OCI-LY1 (cell line): ENCODE measurements at regions not wholly inside any gene's neighbourhood (a gene's known extent, or its start where the extent isn't known, plus 50 kb on each side); places are given as distances from the start of the nearest gene placed in this dataset.

Experiments used
- H2AFZ ChIP-seq: fragments of 200-600 bp; sonication (generic), shearing (Covaris generic); 2 replicates; pipeline ENCODE4 v1.6.0; 2014; ENCODE audit warnings: antibody characterized with exemption, mild to moderate bottlenecking, low read length
- H3F3A ChIP-seq: fragments of 200-600 bp; sonication (generic), shearing (Covaris generic); 2 replicates; pipeline ENCODE4 v1.6.0; 2014; ENCODE audit warnings: mild to moderate bottlenecking, antibody characterized with exemption, low read length, moderate library complexity; ENCODE audit not compliant: insufficient read depth
- H3K27ac ChIP-seq: fragments of 200-600 bp; sonication (generic); 2 replicates; pipeline ENCODE4 v1.5.1; 2014; ENCODE audit warnings: low read length, mixed run types, mild to moderate bottlenecking, low read depth; ENCODE audit not compliant: poor library complexity, severe bottlenecking
- H3K27me3 ChIP-seq: fragments of 200-600 bp; sonication (generic); 2 replicates; pipeline ENCODE4 v1.6.0; 2014; ENCODE audit warnings: antibody characterized with exemption, mild to moderate bottlenecking, low read length, moderate library complexity; ENCODE audit not compliant: insufficient read depth
- H3K36me3 ChIP-seq: fragments of 200-600 bp; sonication (generic); 2 replicates; pipeline ENCODE4 v1.6.1; 2014; ENCODE audit warnings: mild to moderate bottlenecking, antibody characterized with exemption, low read length, moderate library complexity, mixed read lengths; ENCODE audit not compliant: insufficient read depth
- H3K4me1 ChIP-seq: fragments of 200-600 bp; sonication (generic); 2 replicates; pipeline ENCODE4 v1.5.1; 2014; ENCODE audit warnings: mild to moderate bottlenecking, low read length, moderate library complexity; ENCODE audit not compliant: insufficient read depth, severe bottlenecking
- H3K4me2 ChIP-seq: fragments of 200-600 bp; sonication (generic), shearing (Covaris generic); 2 replicates; pipeline ENCODE4 v1.6.1; 2014; ENCODE audit warnings: low read length
- H3K4me3 ChIP-seq: fragments of 200-600 bp; sonication (generic); 2 replicates; pipeline ENCODE4 v1.5.1; 2014; ENCODE audit warnings: low read length, low read depth, mild to moderate bottlenecking, mixed read lengths; ENCODE audit not compliant: poor library complexity, severe bottlenecking
- H3K79me2 ChIP-seq: fragments of 200-600 bp; shearing (Covaris generic); 2 replicates; pipeline ENCODE4 v1.6.1; 2016; ENCODE audit warnings: mixed run types, low read length, mixed read lengths; ENCODE audit not compliant: insufficient read depth
- H3K9ac ChIP-seq: fragments of 200-600 bp; sonication (generic), shearing (Covaris generic); 2 replicates; pipeline ENCODE4 v1.6.1; 2014; ENCODE audit warnings: mild to moderate bottlenecking, low read length, mixed read lengths
- H3K9me2 ChIP-seq: fragments of 200-600 bp; sonication (generic), shearing (Covaris generic); 2 replicates; pipeline ENCODE4 v1.6.1; 2014; ENCODE audit warnings: low read depth, mild to moderate bottlenecking, low read length, mixed read lengths
- H3K9me3 ChIP-seq: fragments of 200-600 bp; shearing (Covaris generic); 2 replicates; pipeline ENCODE4 v1.6.1; 2014; ENCODE audit warnings: low read length, mixed read lengths
- H4K20me1 ChIP-seq: fragments of 200-600 bp; sonication (generic), shearing (Covaris generic); 2 replicates; pipeline ENCODE4 v1.6.0; 2016; ENCODE audit warnings: mild to moderate bottlenecking, low read length; ENCODE audit not compliant: insufficient read depth
- CTCF ChIP-seq: fragments of 200-600 bp; sonication (generic), shearing (Covaris generic); IDR thresholded peaks from 2 replicates; pipeline ENCODE4 v1.5.1; 2017; ENCODE audit warnings: mild to moderate bottlenecking, antibody characterized with exemption, low read length, moderate library complexity, mixed read lengths
- EZH2 ChIP-seq: fragments of 200-600 bp; sonication (generic), shearing (Covaris generic); IDR thresholded peaks from 2 replicates; pipeline ENCODE4 v1.8.0; 2017; ENCODE audit warnings: borderline replicate concordance, mixed run types, mild to moderate bottlenecking, antibody characterized with exemption, low read length, moderate library complexity, mixed read lengths

GRCh38 chr4:181517491-181517890 is 725.7 kb upstream of the TENM3 start:
- no peaks in the 10 kb centered on the region for H3K27me3 ChIP-seq
- H3F3A ChIP-seq, result no peaks in the 10 kb centered on the region
- TF ChIP-seq CTCF, result no peak
- TF ChIP-seq EZH2, result no peak
- H3K4me1 ChIP-seq, result no peaks in the 10 kb centered on the region
- H3K9me2 ChIP-seq, result no peaks in the 10 kb centered on the region
- no peak overlapping the region for H3K27ac ChIP-seq
- H2AFZ ChIP-seq, result no peak overlapping the region
- H3K79me2 ChIP-seq, result no peaks in the 10 kb centered on the region
- H3K4me2 ChIP-seq, result no peak overlapping the region
- no peaks in the 10 kb centered on the region for H4K20me1 ChIP-seq
- no peak overlapping the region for H3K4me3 ChIP-seq
- H3K36me3 ChIP-seq, result no peaks in the 10 kb centered on the region
- no peak overlapping the region for H3K9ac ChIP-seq
- no peaks in the 10 kb centered on the region for H3K9me3 ChIP-seq

GRCh38 chr4:181520790-181521189 is 722.4 kb upstream of the TENM3 start:
- H3K4me2 ChIP-seq, result no peak overlapping the region
- H3F3A ChIP-seq, result no peaks in the 10 kb centered on the region
- H3K27me3 ChIP-seq, result no peaks in the 10 kb centered on the region
- TF ChIP-seq CTCF, result no peak
- no peak for TF ChIP-seq EZH2
- H3K36me3 ChIP-seq, result no peaks in the 10 kb centered on the region
- H3K9me2 ChIP-seq, result no peaks in the 10 kb centered on the region
- no peak overlapping the region for H3K9ac ChIP-seq
- H3K4me1 ChIP-seq, result peaks cover 5% of the 10 kb centered on the region
- no peak overlapping the region for H3K4me3 ChIP-seq
- no peak overlapping the region for H2AFZ ChIP-seq
- H3K9me3 ChIP-seq, result no peaks in the 10 kb centered on the region
- H4K20me1 ChIP-seq, result no peaks in the 10 kb centered on the region
- H3K27ac ChIP-seq, result no peak overlapping the region
- no peaks in the 10 kb centered on the region for H3K79me2 ChIP-seq

GRCh38 chr4:181523973-181524372 is 719.2 kb upstream of the TENM3 start:
- no peaks in the 10 kb centered on the region for H3F3A ChIP-seq
- no peak overlapping the region for H3K4me3 ChIP-seq
- H3K4me1 ChIP-seq, result peaks cover 21% of the 10 kb centered on the region
- H3K27ac ChIP-seq, result no peak overlapping the region
- no peak overlapping the region for H3K4me2 ChIP-seq
- TF ChIP-seq CTCF, result no peak
- TF ChIP-seq EZH2, result no peak
- H3K9ac ChIP-seq, result no peak overlapping the region
- H3K27me3 ChIP-seq, result no peaks in the 10 kb centered on the region
- no peaks in the 10 kb centered on the region for H3K9me2 ChIP-seq
- no peaks in the 10 kb centered on the region for H4K20me1 ChIP-seq
- no peak overlapping the region for H2AFZ ChIP-seq
- no peaks in the 10 kb centered on the region for H3K36me3 ChIP-seq
- H3K79me2 ChIP-seq, result no peaks in the 10 kb centered on the region
- H3K9me3 ChIP-seq, result no peaks in the 10 kb centered on the region
